HK-2 (cell line): ENCODE measurements at regions not wholly inside any gene's neighbourhood (a gene's known extent, or its start where the extent isn't known, plus 50 kb on each side); places are given as distances from the start of the nearest gene placed in this dataset.
"Not testable (repeated sequence)": the region's sequence is repeated elsewhere in the genome, so short reads cannot be mapped to it uniquely, and the experiment has no call there.

Source experiments
- DNase-seq: peaks from one replicate; pipeline ENCODE4 v3.0.0-alpha.2; 2018; ENCODE audit not compliant: unreplicated experiment

DNA sequence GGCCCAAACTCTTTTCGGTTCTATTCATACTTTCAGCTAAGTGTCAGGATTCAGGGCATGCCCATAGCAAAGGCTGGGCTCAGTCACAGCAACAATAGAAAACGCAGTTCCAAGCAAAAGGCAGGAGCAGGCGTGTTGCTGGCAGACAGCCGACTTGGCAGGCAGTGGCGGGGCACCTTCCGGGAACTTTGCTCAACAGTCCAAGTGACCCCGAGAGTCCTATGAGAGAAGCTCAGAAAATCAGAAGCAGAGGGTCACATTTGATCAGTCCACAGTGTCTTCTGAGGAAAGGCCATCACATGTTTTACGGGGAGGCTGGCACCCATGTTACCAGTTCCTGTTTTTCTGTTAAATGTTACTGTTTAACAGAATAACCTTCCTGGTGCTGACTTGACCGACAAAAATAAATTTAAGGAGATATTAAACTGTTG is 115.0 kb downstream of the DACT1 start:
- peak; percentile 22 for DNase-seq

- no peak for DNase-seq
These were observed 117.5 kb downstream of the DACT1 start for GRCh38 chr14:58755031-58755925.

GRCh38 chr14:58760121-58760520 is 122.4 kb downstream of the DACT1 start:
- no peak for DNase-seq

DNA sequence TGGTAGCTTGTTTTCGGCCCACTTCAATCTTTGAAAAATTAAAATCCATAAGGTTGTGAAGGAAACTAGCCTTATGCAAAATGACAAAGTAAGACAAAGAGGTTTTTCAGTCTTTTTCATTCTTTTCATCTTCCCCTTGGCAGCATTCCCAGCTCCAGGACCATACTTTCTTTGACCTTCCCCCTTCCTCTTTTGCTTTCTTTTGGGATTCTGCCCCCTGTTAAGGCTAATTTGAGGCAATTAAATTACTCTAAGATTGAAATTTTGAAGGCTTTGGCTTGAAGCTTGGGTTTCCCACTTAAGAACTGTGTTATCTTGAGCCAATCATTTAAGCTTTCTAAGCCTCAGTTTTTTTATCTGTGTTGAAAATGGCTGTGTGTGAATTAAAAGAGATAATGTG is 124.9 kb downstream of the DACT1 start:
- no peak for DNase-seq

GRCh38 chr14:58763210-58763609 is 125.4 kb downstream of the DACT1 start:
- no peak for DNase-seq

GRCh38 chr14:58765418-58765831 is 127.7 kb downstream of the DACT1 start:
- no peak for DNase-seq

DNA sequence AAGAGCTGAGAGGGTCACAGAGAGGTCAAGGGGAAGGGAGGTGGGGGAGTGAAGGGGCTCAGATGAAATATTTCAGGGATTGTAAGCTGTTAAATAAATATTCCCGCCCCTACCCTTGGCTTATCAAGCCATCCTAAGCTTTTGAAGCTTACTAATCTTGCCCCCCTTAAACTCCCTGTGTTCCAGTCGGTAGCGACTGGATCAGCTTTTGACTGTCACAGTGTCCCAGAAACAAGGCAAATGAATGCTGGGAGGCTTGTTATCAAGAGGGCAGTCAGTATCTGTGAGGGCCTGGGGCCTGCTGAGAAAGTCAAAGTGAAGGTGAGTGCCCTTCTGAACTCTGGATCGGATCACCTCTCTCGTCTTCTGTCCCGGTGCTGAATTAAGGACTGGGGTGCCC is 128.1 kb downstream of the DACT1 start:
- no peak for DNase-seq

DNA sequence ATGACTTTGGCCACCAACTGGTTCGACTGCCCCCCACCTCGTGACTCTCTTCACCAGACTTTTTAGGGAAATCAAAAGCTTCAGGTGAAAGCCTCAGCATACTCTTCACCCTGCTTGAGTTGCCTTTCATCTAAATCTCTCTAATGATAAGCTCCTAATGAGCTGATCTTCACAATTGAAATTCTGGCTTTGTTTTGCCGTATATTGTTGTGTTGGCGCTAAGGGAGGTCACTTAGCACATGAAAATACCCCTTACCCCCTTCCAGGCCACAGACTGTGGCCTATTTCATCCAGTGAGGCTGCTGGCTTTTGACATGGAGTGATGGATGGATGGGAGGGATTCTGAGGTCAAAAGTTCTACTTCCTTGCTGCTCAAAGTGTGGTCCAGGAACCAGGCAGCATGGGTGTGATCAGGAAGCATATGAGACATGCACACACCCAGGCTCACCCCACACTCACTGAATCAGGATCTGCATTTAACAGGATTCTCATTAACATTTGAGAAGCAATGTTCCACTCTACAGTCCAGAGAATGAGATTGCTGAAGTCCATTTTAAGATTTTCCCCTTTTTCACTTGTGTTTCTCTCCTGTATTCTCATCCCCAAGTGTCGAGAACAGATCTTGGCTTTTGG is 131.4 kb downstream of the DACT1 start:
- no peak for DNase-seq

DNA sequence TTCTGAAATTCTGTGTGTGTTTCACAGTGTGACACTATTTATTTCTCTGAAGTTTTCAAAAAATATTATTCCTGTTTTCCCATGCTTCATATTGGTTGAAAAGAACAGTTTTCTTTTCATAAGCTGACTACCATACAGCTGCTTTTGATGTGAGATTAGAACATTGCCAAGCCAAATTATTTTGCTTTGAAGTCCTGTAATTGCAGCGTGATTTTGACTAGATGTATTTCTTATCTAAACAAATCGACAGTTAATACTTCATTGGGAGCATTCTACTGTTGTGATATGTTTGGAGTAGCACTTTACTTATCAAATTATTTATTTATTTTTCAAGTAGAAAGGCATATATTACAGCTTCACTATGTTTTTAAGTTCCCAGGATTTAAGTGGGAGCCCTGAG is 132.0 kb downstream of the DACT1 start:
- no peak for DNase-seq

DNA sequence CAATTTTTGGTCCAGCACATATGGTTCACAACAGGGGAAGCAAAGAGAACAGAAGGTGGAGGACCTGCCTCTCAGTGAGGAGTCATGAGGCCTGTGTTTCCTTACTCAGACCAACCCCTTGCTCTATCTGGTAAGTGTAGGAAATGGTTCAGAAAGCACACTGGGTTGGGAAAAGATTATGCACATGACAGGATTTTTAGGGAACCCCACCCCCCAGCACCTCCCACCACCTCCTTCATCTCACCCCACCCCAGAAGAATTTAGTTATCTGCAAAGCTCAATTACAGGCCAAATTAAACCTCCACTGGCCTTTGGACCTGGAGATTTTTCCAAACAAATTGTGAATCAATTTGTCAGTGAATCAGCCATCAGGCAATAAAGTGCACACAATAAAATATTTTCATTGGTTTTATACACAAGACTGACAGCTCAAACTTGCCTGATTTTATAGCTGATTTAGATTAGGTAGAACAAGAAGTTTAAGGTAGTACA is 132.8 kb downstream of the DACT1 start:
- DNase-seq = no peak

DNA sequence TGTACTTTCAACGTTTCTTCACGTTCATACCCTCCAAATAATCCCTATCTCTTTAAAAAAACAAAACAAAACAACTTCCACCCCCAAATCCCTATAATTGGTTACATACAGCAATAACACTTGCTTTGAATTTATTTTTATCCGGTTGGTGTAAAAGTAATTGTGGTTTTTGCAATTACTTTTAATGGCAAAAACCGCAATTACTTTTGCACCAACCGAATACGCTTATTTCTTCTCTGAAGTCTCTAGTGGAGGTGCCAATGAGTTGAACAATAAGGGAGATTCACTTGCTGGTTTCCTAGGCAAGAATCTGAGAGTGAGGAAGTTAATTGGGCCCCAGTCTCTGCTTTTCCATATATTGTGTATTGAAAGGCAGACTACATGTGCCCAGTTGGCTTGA is 133.3 kb downstream of the DACT1 start:
- no peak for DNase-seq

DNA sequence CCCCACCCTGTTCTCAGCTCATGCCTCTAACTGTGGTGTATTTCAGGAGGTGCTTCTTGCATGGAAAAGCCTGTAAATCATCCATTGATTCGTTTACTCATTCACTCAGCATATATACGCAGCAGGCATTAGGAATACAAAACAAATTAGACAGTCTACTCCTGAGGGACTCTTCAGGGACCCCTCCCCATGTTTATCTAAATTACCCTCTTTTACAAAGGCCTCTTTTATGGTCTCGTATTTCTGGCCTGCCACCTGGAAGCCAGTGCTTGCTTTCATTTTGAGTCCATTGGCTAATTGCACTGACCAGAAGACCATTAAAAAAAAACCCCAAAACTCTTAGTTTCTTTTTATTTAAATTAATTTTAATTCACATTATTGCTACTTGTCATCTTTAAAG is 134.4 kb downstream of the DACT1 start:
- DNase-seq = no peak

DNA sequence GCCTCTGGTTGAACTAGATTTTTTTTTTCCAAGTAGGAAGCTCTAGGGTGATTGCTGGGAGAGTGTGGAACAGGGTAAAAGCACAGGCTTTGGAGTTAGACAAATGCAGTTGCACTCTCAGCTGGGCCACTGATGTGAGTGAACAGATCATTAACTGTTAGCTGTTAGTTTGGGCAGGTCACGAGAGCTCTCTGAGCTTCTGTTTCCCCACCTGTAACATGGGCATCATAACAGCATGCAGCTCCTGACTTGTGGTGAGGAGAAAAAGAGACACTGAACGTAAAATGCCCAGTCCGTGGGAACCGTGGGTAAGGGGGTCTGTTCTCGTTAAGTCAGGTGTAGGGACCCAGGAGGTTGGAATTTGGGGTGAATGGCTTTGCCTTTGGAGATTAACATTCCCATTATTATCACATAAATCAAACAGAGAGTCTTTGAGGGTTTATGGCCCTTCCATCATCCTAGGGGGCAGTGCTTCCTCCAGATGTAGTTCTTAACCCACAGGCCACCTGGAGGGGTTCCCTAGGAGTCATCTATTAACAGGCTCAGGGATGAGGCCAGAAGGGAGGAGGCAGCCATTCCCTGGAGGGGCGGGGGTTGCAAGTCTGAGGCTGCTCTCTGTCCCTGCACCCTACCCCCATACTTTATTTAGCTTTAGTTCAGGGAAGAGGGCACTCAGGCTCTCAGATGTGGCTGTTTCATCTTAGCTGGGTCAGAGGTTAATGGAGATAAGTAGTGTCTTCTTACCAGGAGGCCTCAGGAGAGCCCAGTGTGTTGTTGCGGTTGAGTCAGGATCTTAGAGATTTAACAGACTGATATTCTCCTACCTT is 135.2 kb downstream of the DACT1 start:
- DNase-seq = peak; percentile 29

GRCh38 chr14:58774531-58774930 is 136.8 kb downstream of the DACT1 start:
- no peak for DNase-seq

DNA sequence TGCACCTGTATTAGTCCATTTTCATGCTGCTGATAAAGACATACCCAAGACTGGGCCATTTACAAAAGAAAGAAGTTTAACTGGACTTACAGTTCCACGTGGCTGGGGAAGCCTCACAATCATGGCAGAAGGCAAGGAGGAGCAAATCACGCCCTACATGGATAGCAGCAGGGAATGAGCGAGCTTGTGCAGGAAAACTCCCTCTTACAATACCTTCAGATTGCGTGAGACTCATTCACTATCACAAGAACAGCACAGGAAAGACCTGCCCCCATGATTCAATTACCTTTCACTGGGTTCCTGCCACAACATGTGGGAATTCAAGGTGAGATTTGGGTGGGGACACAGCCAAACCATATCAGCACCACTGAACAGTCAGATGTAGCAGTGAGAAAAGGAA is 137.4 kb downstream of the DACT1 start:
- not testable (repeated sequence) for DNase-seq

GRCh38 chr14:58776516-58776915 is 138.8 kb downstream of the DACT1 start:
- no peak for DNase-seq

- DNase-seq = no peak
These were observed 139.8 kb downstream of the DACT1 start for GRCh38 chr14:58777541-58777979.

- DNase-seq = no peak
These were observed 140.4 kb downstream of the DACT1 start for GRCh38 chr14:58778202-58778601.

GRCh38 chr14:58779376-58779775 is 141.6 kb downstream of the DACT1 start:
- DNase-seq = no peak

GRCh38 chr14:58780185-58780584 is 142.4 kb downstream of the DACT1 start:
- no peak for DNase-seq

DNA sequence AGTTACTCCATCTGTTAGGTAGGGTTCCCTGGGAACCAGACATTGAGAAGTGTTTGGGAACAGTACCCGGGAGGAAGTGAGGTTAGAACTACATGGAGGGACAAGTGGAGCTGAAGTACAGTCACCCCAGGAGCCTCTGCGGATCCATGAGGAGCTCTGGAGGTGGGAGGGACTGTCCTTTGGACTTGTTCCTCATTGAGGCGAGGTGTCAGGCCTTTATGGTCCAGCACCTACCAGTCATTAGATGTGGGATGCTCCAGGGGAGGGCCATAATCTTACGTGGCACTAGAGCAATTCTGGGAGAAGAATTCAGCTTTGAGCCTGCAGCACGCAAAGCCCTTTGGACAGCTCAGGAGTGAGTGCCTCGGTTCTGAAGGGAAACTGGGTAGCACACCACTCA is 142.8 kb downstream of the DACT1 start:
- no peak for DNase-seq

DNA sequence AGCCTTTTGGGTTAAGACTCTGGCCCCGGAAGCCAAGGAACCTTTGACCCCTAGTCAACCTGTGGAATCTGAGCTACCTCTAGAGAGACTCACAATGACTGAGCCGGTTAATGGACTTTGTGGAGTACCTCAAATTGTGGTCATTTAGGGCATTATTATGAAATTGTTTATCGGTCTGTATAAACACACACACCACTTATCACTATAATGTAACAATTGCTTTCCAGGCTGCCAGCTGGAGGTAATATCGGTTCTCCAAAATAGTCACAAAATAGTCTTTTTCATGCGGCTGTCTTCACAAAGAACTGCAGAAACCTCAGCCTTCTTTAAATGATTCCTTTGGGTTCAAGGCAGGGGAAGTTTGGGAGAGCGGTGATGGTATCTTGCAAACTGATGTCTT is 144.2 kb downstream of the DACT1 start:
- DNase-seq = no peak
